NCI-H345 treated with DMSO at 0.1 percent for 48 hours (cell line): ENCODE measurements at regions not wholly inside any gene's neighbourhood (a gene's known extent, or its start where the extent isn't known, plus 50 kb on each side); places are given as distances from the start of the nearest gene placed in this dataset.
A peak's percentile ranks its signal among the peaks of the same experiment; 100 is the strongest.
"Not testable (repeated sequence)": the region's sequence is repeated elsewhere in the genome, so short reads cannot be mapped to it uniquely, and the experiment has no call there.

Experiments
- DNase-seq: peaks from one replicate; lab custom pipeline; 2025; ENCODE audit not compliant: unreplicated experiment; lab: John Stamatoyannopoulos, UW

DNA sequence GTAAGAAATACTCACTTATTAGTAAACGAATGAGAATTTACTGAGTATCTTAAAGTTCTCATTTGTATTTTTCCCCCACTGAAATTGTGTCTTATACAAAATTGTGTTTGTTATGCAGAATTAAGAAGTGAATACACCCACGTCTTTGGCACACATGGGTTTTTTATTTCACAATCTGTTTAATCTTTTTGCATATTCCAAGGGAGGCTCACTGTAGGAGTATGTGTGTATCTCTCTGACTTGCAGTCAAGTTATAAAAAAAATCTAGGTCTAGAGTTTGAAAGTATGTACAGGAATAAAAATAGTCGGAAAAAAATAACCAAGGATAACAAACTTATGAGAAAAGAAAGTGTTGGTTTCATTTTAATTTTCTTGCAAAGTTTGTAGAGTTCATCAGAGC, 255.2 kb downstream of the PDCD6IP start:
- no peak for DNase-seq

DNA sequence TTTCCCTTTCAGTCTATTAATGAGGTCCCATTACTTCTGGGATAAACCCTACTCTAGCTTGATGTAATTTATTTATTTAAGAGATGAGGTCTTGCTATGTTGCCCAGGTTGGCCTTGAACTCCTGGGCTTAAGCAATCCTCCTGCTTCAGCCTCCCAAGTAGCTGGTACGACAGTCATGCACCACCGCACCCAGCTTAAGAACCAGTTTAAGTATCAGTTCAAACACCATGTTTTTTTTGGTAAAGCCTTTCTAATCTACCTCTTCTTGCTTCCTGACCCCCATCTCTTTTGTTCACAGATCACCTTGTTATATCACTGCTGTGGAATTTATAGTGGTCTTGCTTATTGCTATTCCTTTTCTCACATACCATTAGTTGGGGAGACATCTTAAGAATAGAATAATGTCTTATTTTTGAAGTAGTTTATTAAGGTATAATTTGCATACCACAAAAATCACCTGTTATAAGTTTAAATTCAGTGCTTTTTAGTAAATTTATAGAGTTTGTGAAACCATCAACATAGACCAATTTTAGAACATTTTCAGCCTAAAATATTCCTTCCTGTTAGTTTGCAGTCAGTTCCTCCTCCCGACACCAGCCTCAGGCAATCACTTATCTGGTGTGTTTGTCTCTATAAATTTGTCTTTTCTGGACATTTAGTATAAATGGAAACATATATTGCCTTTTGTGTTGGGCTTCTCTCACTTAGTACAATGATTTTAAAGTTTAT, 257.9 kb downstream of the PDCD6IP start:
- no peak for DNase-seq

DNA sequence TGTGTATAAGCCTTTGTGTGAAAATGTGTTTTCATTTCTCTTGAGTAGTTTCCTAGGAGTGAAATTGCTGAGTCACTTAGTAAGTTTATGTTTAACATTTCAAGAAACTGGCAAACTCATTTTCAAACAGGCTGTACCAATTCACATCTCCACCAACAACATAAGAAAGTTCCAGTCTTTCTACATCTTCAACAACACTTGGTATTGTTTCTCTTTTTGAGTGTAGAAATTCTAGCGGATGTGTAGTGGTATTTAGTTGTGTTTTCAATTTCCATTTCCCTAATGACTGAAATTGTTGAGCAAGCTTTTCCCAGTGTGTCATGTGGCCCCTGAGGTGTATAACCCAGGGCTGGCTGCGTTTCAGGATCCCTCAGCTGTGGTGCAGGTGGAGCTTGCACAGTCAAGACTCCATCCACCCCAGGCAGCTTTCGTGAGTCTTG, 258.5 kb downstream of the PDCD6IP start:
- DNase-seq = no peak

DNA sequence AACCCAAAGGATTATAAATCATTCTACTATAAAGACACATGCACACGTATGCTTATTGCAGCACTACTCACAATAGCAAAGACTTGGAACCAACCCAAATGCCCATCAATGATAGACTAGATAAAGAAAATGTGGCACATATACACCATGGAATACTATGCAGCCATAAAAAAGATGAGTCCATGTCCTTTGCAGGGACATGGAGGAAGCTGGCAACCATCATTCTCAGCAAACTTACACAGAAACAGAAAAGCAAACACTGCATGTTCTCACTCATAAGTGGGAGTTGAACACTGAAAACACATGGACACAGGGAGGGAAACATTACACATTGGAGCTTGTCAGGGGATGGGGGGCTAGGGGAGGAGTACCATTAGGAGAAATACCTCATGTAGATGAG, 262.6 kb downstream of the PDCD6IP start:
- DNase-seq = not testable (repeated sequence)

DNA sequence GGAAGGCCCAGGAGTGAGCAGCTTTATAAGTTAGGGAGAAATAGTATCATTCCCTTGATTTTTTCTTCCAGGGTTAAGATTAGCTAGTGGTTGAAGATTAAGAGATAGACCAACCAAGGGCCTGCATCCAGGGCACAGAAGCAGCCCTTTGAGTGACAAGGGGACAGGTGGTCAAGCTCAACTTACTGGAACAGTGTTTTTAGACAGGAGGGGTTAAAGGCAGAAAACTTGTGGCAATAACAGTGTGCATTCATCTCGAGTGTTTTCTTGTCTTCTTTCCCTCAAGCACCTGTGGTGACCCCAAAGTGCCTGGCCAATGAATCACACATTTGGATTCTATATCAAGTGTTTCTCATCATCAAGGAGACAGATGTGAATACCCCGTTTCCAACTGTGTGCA, 267.5 kb downstream of the PDCD6IP start:
- no peak for DNase-seq

DNA sequence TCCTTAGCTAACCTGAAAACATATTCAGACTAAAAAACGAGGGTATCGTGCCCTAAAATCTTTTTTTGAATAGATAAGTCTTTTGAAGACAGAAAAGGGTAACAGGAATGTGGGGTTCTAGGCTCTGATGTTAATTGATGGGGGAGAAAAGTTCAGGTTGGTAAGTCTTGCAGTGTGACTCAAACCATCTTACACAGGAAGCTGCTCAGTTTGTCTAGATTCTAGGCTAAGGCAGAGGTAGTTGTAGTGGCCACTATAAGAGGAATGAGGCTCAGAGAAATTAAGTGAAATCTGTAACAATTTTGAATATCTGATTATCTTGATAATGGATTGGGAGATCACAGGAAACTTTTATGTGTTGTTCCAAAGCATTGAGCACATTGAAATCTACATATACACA, 267.9 kb downstream of the PDCD6IP start:
- no peak for DNase-seq

DNA sequence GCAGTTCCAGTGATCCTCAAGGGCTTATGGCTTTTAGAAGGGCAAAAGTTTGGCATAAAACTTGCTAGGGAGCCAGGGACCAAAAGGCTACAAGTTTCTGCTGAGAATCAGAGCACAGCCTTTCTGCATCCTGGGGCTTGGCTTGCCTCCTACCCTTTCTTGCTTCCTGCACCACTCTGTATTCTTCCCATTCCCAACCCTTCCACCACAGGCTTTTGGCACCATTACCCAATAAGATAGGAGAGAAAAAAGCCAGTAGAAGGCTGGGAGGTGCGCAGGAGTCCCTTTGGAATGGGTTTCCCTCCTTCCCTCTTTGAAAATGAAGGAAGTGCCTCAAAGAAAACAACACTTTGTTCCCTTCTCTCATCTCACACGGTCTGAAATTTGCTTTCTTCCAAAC, 268.6 kb downstream of the PDCD6IP start:
- no peak for DNase-seq

DNA sequence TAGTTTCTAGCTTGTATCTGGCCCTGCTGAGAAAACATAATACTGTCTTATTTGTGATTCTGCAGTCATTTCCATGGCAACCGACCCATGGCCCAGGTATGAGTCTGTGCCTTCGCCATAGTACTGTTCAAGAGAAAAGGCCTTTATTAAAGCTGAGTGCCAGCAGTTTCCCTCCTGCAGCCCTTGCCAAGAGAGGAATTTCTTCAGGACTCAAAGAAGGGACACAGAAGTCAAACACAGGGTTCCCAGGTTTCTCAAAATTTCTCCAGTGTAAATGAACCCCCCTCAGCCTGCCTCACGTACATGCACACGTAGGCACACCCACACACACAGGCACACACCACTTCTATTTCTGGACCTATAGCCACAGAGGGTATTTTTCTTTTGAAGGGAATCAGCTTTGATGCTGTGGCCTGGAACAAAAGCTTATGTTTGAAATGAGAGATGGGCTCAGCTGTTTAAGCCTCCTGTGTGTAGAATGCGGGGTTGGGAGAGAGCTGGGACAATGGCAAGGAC, 269.2 kb downstream of the PDCD6IP start:
- DNase-seq = no peak

DNA sequence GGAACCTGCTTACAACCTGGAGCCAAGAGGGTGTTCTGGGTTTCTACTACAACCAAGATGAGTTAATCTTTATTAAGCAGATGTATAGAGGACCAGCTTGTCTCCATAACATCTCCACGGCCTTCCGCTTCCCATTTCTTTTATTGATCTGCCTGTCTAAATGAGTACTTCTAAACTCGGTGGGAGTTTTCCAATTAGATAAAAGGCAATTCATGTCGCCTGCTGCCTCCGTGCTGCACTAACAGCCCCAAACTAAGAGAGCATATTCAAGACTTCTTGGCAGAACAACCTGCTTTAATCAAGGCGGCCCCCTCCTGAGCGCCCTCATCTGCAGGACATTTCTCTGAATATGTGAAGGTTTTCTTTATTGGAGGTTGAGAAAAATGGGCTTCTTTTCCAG, 270.1 kb downstream of the PDCD6IP start:
- no peak for DNase-seq

DNA sequence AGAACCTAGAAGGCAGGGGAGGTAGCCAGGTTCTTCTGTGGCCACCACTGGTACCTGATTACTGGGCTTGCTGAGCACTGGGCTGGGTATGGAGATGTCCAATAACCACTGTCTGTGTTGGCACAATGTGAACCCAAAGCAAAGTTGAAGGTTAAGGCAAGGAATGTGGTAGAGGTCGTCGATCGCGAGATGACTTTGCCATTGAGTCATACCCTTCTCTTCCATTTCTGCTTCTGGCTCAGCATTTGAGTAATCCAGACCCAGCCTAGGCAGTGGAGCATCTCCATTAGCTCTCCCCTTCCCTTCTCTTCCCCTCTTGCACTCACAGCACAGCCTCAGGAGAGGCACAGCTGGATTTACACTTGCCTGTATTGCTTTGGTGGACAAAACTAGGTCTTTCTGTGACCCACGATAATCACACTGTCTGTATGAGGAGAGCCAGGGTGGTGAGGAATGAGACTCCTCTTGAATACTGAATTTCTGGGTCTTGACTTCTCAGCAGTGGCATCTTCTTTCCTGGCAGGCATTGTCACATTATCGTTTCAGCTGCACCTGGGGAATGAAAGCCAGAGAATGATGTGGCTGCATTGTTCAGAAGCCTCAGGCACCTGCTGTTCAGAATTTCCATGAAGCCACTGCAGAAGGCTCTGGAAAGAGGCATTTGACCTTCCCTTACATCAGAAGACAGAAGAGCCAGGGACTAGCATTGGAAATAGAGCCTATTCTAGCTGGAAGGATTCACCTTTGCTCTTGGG, 272.6 kb downstream of the PDCD6IP start:
- DNase-seq = no peak

DNA sequence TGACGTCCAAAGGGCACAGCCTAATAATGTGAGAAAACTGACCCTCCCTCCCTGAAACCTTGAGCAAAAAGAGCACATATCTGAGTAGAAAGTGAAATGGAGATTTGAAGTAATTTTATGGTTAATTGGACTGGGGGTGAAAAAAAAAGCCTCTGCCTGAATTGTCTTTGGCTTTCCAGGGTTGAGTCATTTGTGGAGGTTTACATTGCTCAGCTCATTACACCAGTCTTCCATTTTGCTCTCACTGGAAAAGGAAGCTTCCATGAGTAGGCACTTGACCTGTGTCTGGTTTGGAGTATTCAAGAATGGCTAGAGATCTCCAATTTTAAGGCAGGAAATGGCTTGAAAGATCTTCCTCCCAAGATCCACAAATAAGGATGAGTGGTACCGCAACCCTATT, 273.9 kb downstream of the PDCD6IP start:
- no peak for DNase-seq

DNA sequence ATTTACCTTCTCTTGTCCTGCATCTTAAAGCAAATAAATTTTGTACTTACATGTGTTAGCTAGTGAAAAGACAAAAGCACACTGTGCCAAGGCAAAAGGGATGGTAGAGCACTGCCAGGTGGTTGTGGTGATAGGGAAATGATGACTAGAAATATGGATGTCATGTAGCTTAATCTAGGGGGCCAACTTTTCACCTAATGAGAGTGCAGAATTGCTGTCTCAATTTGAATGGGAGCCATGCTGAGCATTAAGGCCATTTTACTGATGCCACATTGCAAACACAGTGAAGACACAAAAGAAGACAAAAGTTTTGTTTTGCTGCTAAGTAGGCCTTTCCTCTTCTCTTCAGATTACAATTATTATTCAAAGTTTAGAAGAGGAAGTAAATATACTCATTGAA, 274.7 kb downstream of the PDCD6IP start:
- DNase-seq = no peak

DNA sequence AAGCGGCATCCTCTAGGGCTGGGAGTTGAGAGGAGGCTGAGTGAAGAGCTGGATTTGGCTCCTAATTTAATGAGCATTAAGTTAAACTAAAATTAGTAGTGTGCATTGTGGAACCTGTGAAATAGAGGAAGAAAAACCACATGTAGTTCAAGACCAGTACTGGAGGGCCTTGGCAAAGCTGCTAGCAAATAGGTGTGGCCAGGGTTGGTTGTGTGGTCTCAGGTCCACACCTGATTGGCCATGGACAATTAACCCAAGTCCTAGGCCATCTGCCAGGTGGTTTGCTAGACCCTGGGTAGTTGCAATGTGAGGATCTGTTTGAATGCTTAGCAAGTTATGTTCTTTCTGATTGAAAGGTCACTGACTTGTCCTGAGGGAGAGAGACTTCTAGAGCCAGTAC, 275.5 kb downstream of the PDCD6IP start:
- DNase-seq = no peak

DNA sequence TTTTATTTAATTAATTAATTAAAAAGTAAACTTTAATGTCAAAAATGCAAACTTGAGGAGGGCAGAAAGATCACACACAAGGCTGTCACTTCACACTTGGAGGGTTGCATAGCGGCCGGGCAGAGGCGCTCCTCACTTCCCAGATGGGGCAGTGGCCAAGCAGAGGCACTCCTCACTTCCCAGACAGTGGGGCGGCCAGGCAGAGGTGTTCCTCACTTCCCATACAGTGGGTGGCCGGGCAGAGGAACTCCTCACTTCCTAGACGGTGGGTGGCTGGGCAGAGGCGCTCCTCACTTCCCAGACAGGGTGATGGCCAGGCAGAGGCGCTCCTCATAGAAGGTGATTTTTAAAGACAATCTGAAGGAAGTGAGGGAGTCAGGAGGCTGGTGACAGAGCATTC, 277.5 kb downstream of the PDCD6IP start:
- no peak for DNase-seq

DNA sequence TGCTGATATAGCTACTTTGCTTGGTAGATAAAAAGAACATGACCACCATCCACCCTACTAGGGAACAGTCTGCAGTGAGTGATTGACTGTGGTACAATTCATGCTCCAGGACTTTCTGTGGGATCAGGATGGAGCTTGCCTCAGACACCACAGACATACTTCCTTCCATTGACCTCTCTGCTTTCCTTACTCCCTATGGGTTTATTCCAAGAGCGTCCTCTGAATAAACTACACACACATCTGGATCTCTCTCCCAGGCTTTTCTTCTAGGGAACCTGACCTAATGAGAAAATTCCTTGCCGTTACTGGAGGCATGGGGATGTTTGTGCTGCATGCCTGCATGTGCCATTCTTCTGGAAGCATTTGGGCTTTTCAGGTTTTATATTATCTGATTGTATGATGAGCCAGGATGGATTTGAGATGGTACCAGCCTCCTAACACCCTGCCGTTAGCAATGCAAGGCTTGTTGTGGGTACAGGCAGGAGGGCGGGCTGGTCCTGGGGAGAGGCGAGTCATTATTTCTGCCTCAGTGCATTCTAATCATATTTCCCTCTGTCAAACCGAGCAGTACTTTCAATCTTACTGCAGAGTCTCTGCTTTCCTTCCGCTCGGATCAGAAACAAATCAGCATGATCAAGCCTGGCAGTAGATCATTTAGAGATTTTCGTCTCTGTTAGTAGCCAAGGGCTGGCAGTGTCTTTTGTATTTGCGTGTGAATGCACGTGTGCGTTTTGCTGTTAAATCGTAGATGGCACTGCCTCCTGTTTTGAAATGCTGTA, 279.2 kb downstream of the PDCD6IP start:
- DNase-seq = no peak

DNA sequence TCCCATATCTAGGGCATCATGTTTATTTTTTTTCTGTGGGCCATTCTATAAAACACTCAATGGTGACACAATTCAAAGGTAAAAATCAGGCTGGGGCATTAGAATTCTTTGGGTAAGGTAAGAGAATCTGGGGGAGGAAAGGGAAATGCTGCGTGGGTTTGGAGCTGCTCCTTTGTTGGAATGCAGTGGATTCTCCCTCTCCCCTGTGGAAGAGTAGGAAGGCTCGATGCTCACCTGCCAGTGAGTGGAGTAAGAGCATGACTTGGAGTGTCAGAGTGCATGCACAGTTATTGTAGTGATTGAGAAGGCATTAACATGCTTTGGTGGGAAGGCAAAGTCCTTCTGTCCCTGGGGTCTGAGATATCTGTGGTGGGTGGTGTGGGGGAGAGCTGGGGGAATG, 280.0 kb downstream of the PDCD6IP start:
- DNase-seq = no peak

DNA sequence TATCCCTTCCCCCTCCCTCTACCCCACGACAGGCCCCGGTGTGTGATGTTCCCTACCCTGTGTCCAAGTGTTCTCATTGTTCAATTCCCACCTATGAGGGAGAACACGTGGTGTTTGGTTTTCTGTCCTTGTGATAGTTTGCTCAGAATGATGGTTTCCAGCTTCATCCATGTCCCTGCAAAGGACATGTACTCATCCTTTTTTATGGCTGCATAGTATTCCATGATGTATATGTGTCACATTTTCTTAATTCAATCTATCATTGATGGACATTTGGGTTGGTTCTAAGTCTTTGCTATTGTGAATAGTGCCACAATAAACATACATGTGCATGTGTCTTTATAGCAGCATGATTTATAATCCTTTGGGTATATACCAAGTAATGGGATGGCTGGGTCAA, 281.4 kb downstream of the PDCD6IP start:
- not testable (repeated sequence) for DNase-seq

DNA sequence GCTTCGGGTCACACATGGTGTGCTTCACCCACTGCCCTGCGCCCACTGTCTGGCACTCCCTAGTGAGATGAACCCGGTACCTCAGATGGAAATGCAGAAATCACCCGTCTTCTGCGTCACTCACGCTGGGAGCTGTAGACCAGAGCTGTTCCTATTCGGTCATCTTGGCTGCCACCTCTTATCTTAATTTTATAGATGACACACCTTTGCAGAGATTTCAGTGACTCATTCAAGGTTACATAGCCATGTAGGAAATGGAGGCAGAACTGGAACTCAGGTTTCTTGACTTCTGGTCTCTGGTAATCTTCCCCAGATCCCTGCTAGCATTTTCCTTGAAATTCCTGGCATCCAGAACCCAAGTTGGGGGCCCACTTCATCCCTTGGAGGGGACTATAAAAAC, 291.9 kb downstream of the PDCD6IP start:
- not testable (repeated sequence) for DNase-seq

DNA sequence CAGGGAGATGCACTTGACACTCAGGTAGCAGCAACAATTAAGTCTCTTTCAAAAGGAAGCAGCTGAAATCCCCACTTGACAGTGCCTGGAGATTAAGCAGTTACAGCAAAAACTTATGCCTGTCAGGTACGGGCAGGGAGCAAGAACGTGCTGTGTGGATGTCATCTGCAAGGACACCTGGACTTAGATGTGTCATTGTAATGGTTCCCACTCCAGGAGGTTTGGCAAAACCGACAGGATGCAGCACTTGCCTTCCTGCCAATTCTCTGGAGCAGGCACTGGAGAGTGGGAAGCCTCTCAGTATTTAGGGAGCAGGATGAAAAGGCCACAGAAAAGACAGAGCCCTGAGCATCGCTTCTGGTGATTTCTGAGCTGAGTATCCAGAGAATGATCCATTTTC, 292.4 kb downstream of the PDCD6IP start:
- peak; percentile 60 for DNase-seq

DNA sequence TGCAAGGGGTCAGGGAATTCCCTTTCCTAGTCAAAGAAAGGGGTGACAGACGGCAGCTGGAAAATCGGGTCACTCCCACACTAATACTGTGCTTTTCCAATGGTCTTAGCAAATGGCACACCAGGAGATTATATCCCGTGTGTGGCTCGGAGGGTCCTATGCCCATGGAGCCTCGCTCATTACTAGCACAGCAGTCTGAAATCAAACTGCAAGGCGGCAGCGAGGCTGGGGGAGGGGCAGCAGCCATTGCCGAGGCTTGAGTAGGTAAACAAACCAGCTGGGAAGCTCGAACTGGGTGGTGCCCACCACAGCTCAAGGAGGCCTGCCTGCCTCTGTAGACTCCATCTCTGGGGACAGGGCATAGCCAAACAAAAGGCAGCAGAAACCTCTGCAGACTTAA, 295.9 kb downstream of the PDCD6IP start:
- DNase-seq = not testable (repeated sequence)

DNA sequence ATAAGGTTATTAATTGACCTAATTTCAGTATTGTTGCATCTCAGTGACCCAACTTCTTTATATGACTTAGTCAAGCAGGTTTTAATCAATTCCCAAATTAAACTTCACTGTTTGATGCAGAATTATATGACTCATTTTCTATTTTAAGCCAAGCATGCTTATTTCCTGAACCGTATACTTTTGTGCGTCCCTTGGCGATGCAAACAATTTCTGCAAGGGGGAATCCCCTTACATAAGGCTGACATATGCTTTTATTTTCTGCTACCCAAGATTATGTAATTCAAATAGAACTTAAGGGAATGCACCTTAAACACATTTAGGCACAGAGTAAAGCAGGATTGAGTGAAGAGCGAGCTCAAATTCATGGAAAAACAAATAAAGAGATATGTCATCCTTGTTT, 303.9 kb downstream of the PDCD6IP start:
- no peak for DNase-seq

DNA sequence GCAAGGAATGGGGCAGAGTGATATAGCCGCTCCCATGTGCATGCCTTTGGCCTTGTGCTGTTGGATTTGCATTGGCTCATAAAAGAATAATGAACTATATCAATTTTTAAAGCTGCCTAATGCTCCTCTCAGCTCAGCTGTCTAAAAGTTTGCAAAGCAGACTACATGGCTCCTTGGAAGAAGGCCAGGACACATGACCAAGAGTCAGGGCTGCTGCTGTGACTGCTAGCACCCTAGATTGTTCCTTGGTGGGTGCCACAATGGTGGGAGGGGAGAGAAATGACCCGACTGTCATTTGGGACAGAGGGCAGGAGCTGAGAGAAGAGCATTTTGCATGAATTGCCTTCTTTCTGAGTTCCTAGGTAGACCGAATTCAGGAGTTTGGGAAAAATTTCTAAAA, 307.9 kb downstream of the PDCD6IP start:
- DNase-seq = no peak
